ENCODE measurements at regions not wholly inside any gene's neighbourhood (a gene's known extent, or its start where the extent isn't known, plus 50 kb on each side); places are given as distances from the start of the nearest gene placed in this dataset.

- H3K9me2 ChIP-seq (ENCODE audit: insufficient read depth), result no peaks in the 10 kb centered on the region
- no peak overlapping the region for H2AFZ ChIP-seq
- BruUV-seq (replicated peaks), result no TSS peak
- H3F3A ChIP-seq (ENCODE audit: insufficient read depth, low read depth), result no peaks in the 10 kb centered on the region
- H3K27ac ChIP-seq, result no peak overlapping the region
- no peak overlapping the region for H3K4me3 ChIP-seq
- H3K4me1 ChIP-seq (replicated peaks; ENCODE audit: insufficient read depth), result no peaks in the 10 kb centered on the region
- H3K36me3 ChIP-seq (ENCODE audit: low read depth), result no peaks in the 10 kb centered on the region
- H4K20me1 ChIP-seq (ENCODE audit: insufficient read depth), result no peaks in the 10 kb centered on the region
- intact Hi-C loops (cut with micrococcal nuclease; ENCODE audit: unreplicated experiment), result no loop called here
- H3K4me2 ChIP-seq, result no peak overlapping the region
- H3K79me2 ChIP-seq (ENCODE audit: low read depth), result no peaks in the 10 kb centered on the region
- CTCF ChIA-PET, result no interaction called here
- POLR2A ChIA-PET (ENCODE audit: unreplicated experiment), result no interaction called here
- H3K27me3 ChIP-seq (ENCODE audit: insufficient read depth, low read depth), result no peaks in the 10 kb centered on the region
- TF ChIP-seq EZH2 (IDR thresholded peaks at IDR 0.05; ENCODE audit: low read depth) (no peak), CTCF (conservative IDR thresholded peaks at IDR 0.05) (no peak)
- DNase-seq, result no peak
- no peaks in the 10 kb centered on the region for H3K9me3 ChIP-seq (ENCODE audit: insufficient read depth, low read depth)
These were observed 396.9 kb upstream of the TMEFF2 start for GRCh38 chr2:192591617-192592016.

- Histone ChIP-seq H3K4me1 (replicated peaks; ENCODE audit: insufficient read depth) (no peaks in the 10 kb centered on the region), H3K27ac (no peak overlapping the region), H3K9me3 (ENCODE audit: insufficient read depth, low read depth) (no peaks in the 10 kb centered on the region), H3K4me3 (no peak overlapping the region), H3K79me2 (ENCODE audit: low read depth) (no peaks in the 10 kb centered on the region), H3K27me3 (ENCODE audit: insufficient read depth, low read depth) (no peaks in the 10 kb centered on the region), H3F3A (ENCODE audit: insufficient read depth, low read depth) (no peaks in the 10 kb centered on the region), H3K9me2 (ENCODE audit: insufficient read depth) (no peaks in the 10 kb centered on the region), H2AFZ (no peak overlapping the region), H4K20me1 (ENCODE audit: insufficient read depth) (no peaks in the 10 kb centered on the region), H3K36me3 (ENCODE audit: low read depth) (no peaks in the 10 kb centered on the region), H3K4me2 (no peak overlapping the region)
- BruUV-seq (replicated peaks), result no TSS peak
- TF ChIP-seq CTCF (conservative IDR thresholded peaks at IDR 0.05) (no peak), EZH2 (IDR thresholded peaks at IDR 0.05; ENCODE audit: low read depth) (no peak)
- ChIA-PET CTCF (no interaction called here), POLR2A (ENCODE audit: unreplicated experiment) (no interaction called here)
- no peak for DNase-seq
- intact Hi-C loops (cut with micrococcal nuclease; ENCODE audit: unreplicated experiment), result no loop called here
These were observed 390.7 kb upstream of the TMEFF2 start for GRCh38 chr2:192585418-192585817.

- no peak for TF ChIP-seq EZH2 (IDR thresholded peaks at IDR 0.05; ENCODE audit: low read depth)
- H2AFZ ChIP-seq, result no peak overlapping the region
- H3K79me2 ChIP-seq (ENCODE audit: low read depth), result no peaks in the 10 kb centered on the region
- no peak overlapping the region for H3K4me2 ChIP-seq
- intact Hi-C loops (cut with micrococcal nuclease; ENCODE audit: unreplicated experiment), result no loop called here
- ChIA-PET POLR2A (ENCODE audit: unreplicated experiment) (no interaction called here), CTCF (no interaction called here)
- H4K20me1 ChIP-seq (ENCODE audit: insufficient read depth), result no peaks in the 10 kb centered on the region
- H3K9me2 ChIP-seq (ENCODE audit: insufficient read depth), result no peaks in the 10 kb centered on the region
- no peak overlapping the region for H3K27ac ChIP-seq
- no peaks in the 10 kb centered on the region for H3K36me3 ChIP-seq (ENCODE audit: low read depth)
- no TSS peak for BruUV-seq (replicated peaks)
- H3F3A ChIP-seq (ENCODE audit: insufficient read depth, low read depth), result no peaks in the 10 kb centered on the region
- no peak overlapping the region for H3K4me3 ChIP-seq
- no peaks in the 10 kb centered on the region for H3K27me3 ChIP-seq (ENCODE audit: insufficient read depth, low read depth)
- H3K4me1 ChIP-seq (replicated peaks; ENCODE audit: insufficient read depth), result no peaks in the 10 kb centered on the region
- no peaks in the 10 kb centered on the region for H3K9me3 ChIP-seq (ENCODE audit: insufficient read depth, low read depth)
- no peak for DNase-seq
These were observed 390.2 kb upstream of the TMEFF2 start for GRCh38 chr2:192584976-192585375.

- Histone ChIP-seq H3K27me3 (ENCODE audit: insufficient read depth, low read depth) (no peaks in the 10 kb centered on the region), H3K9me3 (ENCODE audit: insufficient read depth, low read depth) (no peaks in the 10 kb centered on the region), H3K36me3 (ENCODE audit: low read depth) (no peaks in the 10 kb centered on the region), H3K4me3 (no peak overlapping the region), H2AFZ (no peak overlapping the region), H3K79me2 (ENCODE audit: low read depth) (no peaks in the 10 kb centered on the region), H3K4me1 (replicated peaks; ENCODE audit: insufficient read depth) (no peaks in the 10 kb centered on the region), H4K20me1 (ENCODE audit: insufficient read depth) (no peaks in the 10 kb centered on the region), H3K4me2 (no peak overlapping the region), H3K27ac (no peak overlapping the region), H3K9me2 (ENCODE audit: insufficient read depth) (no peaks in the 10 kb centered on the region), H3F3A (ENCODE audit: insufficient read depth, low read depth) (no peaks in the 10 kb centered on the region)
- TF ChIP-seq EZH2 (IDR thresholded peaks at IDR 0.05; ENCODE audit: low read depth) (no peak), CTCF (conservative IDR thresholded peaks at IDR 0.05) (no peak)
- POLR2A ChIA-PET (ENCODE audit: unreplicated experiment), result no interaction called here
- no peak for DNase-seq
- BruUV-seq (replicated peaks), result no TSS peak
- intact Hi-C loops (cut with micrococcal nuclease; ENCODE audit: unreplicated experiment), result no loop called here
- CTCF ChIA-PET, result no interaction called here
These were observed 385.4 kb upstream of the TMEFF2 start for GRCh38 chr2:192579965-192580700.

All from PC-9 (cell line).